H1 (cell line): ENCODE measurements at regions not wholly inside any gene's neighbourhood (a gene's known extent, or its start where the extent isn't known, plus 50 kb on each side); places are given as distances from the start of the nearest gene placed in this dataset.

Source experiments
- BRCA1 ChIP-seq: IDR thresholded peaks from 2 replicates; pipeline ENCODE4 v1.6.1; 2012; ENCODE audit warnings: low read depth, low read length, improper control_type of control experiment
- CHD2 ChIP-seq: IDR thresholded peaks from 2 replicates; pipeline ENCODE4 v1.6.1; 2012; ENCODE audit warnings: low read length, improper control_type of control experiment
- PHF8 ChIP-seq: fragments of 200-600 bp; sonication (generic); conservative IDR thresholded peaks from 2 replicates; pipeline ENCODE4 v1.7.1; 2012; ENCODE audit warnings: low read depth, mild to moderate bottlenecking, inconsistent platforms, low read length, moderate library complexity
- ZNF274 ChIP-seq: IDR thresholded peaks from 2 replicates; pipeline ENCODE4 v1.7.0; 2012; ENCODE audit warnings: low read length, borderline replicate concordance; ENCODE audit errors: extremely low read depth

DNA sequence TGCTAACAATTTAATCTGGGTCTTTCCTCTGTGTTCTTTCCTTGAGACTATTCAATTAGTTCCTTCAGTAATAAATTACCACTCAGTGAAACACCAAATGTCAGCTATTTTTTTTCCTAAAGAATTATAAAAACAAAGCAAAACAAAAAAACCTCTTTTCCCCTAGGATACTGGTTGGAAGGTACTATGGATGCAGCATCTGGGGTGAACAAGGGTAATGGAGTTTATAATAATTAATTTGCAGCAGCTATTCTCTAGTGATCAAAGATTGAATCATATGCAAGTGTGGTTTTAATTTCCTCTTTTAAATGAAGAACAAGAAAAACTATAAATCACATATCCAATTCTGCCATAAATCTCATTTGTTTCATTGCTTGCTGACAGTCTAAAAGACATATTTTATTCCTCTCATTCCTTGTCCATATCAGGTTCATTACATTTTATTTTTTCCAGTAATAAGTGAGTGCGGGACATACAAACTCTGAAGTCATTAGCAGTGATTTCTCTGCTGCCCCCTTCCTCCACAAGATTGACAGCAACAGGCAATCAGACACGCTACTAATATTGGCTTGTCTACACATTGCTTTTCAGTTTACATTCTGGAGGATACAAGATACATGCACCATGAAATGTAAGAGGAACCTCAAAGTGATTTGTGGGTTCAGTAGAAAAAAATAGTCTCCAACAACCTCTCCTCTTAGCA lies 1093.4 kb upstream of the SLIT2 start:
- TF ChIP-seq CHD2 = no peak
- no peak for TF ChIP-seq PHF8
- no peak for TF ChIP-seq ZNF274
- TF ChIP-seq BRCA1 = no peak
